PFSK-1 (cell line): ENCODE measurements at regions not wholly inside any gene's neighbourhood (a gene's known extent, or its start where the extent isn't known, plus 50 kb on each side); places are given as distances from the start of the nearest gene placed in this dataset.

Experiments used
- FOXP2 ChIP-seq: optimal IDR thresholded peaks from 2 replicates; pipeline ENCODE3; 2011; ENCODE audit warnings: borderline replicate concordance, control low read depth, inconsistent platforms; ENCODE audit not compliant: insufficient read depth; ENCODE audit errors: extremely low read length, extremely low read depth
- POLR2AphosphoS5 ChIP-seq: IDR thresholded peaks from 2 replicates; pipeline ENCODE4 v1.6.1; 2012; ENCODE audit warnings: low read depth, mild to moderate bottlenecking, control low read depth, low read length, moderate library complexity
- REST ChIP-seq, 2 experiments: IDR thresholded peaks; 2 replicates each; pipeline versions ENCODE4 v1.6.1 to v1.8.0; 2011 to 2012; ENCODE audit warnings: low read depth in 2 of 2, low read length in 2 of 2, control low read depth in 1 of 2, inconsistent platforms in 1 of 2, mild to moderate bottlenecking in 1 of 2, moderate library complexity in 1 of 2; ENCODE audit not compliant: insufficient read depth in 1 of 2
- SIN3A ChIP-seq: IDR thresholded peaks from 2 replicates; pipeline ENCODE4 v1.6.1; 2012; ENCODE audit warnings: mild to moderate bottlenecking, low read length, moderate library complexity, borderline replicate concordance; ENCODE audit not compliant: insufficient read depth
- TAF1 ChIP-seq: IDR thresholded peaks from 2 replicates; pipeline ENCODE4 v1.6.1; 2012; ENCODE audit warnings: low read length, control low read depth, borderline replicate concordance; ENCODE audit not compliant: insufficient read depth

- TF ChIP-seq POLR2AphosphoS5 (no peak), REST (IDR thresholded peaks at IDR 0.05; ENCODE audit: insufficient read depth in 1 of 2, low read depth in 2 of 2, low read length in 2 of 2) (no peak), TAF1 (no peak), SIN3A (no peak), FOXP2 (no peak)
These were observed 99.4 kb downstream of the HDGFL1 start for GRCh38 chr6:22668717-22669116.
